ENCODE measurements at regions not wholly inside any gene's neighbourhood (a gene's known extent, or its start where the extent isn't known, plus 50 kb on each side); places are given as distances from the start of the nearest gene placed in this dataset.

DNA sequence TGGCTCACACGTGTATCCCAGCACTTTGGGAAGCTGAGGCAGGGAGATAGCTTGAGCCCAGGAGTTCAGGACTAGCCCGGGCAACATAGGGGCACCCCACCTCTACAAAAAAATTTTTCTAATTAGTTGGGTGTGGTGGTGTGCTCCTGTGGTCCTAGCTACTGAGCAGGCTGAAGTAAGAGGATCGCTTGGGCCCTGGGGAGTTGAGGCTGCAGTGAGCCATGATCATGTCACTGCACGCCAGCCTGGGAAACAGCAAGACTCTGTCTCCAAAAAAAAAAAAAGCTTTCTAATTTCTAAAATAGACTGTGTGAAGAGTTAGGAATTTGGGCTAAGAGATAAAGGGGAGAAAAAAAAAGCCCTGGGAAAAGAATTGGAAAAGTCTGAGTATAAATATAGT is 51.9 kb upstream of the NAB1 start:
- TF ChIP-seq EP300 (IDR thresholded peaks at IDR 0.05) (no peak), CTCF (IDR thresholded peaks at IDR 0.05) (no peak)
